Activated CD8-positive, alpha-beta T cell treated with anti-CD3 and anti-CD28 coated beads for 36 hours (primary cell): ENCODE measurements at regions not wholly inside any gene's neighbourhood (a gene's known extent, or its start where the extent isn't known, plus 50 kb on each side); places are given as distances from the start of the nearest gene placed in this dataset.

ENCODE experiments used
- ATAC-seq: fragments of 200-7000 bp; cut with Tn5 transposase; one replicate; pipeline ENCODE4 v1.10.0; 2021; ENCODE audit warnings: mild to moderate bottlenecking, moderate library complexity
- CTCF ChIA-PET: fragments of 350-600 bp; sonication (Branson Sonifier 250); formaldehyde crosslinking; loops from one replicate; lab custom pipeline; 2021; ENCODE audit warnings: antibody characterized with exemption; lab: Charles Lee
- POLR2A ChIA-PET: fragments of 350-600 bp; sonication (Branson Sonifier 250); formaldehyde crosslinking; loops from one replicate; lab custom pipeline; 2021; ENCODE audit warnings: antibody characterized with exemption; lab: Charles Lee
- DNase-seq: peaks from one replicate; pipeline ENCODE4 v3.0.0-alpha.2; 2020
- H3K27ac Mint-ChIP-seq: one replicate; pipeline ENCODE4 v1.8.0; 2021; ENCODE audit warnings: mild to moderate bottlenecking, mixed read lengths
- H3K27me3 Mint-ChIP-seq: one replicate; pipeline ENCODE4 v1.8.0; 2021; ENCODE audit warnings: mixed read lengths
- H3K36me3 Mint-ChIP-seq: one replicate; pipeline ENCODE4 v1.8.0; 2021; ENCODE audit warnings: low read depth, mixed read lengths
- H3K4me1 Mint-ChIP-seq: one replicate; pipeline ENCODE4 v1.8.0; 2021; ENCODE audit warnings: low read depth, mixed read lengths
- H3K4me3 Mint-ChIP-seq: one replicate; pipeline ENCODE4 v1.8.0; 2021; ENCODE audit warnings: mild to moderate bottlenecking, moderate library complexity, mixed read lengths
- H3K9me3 Mint-ChIP-seq: one replicate; pipeline ENCODE4 v1.8.0; 2021; ENCODE audit warnings: mixed read lengths
- CTCF ChIP-seq: fragments of 200-600 bp; IDR thresholded peaks from one replicate; pipeline ENCODE4 v1.8.0; 2022; ENCODE audit warnings: antibody characterized with exemption, mild to moderate bottlenecking
- intact Hi-C: fragments of 100-400 bp; cut with micrococcal nuclease; formaldehyde crosslinking; loops from one replicate; pipeline ENCODE4 v1.10.0; 2022

DNA sequence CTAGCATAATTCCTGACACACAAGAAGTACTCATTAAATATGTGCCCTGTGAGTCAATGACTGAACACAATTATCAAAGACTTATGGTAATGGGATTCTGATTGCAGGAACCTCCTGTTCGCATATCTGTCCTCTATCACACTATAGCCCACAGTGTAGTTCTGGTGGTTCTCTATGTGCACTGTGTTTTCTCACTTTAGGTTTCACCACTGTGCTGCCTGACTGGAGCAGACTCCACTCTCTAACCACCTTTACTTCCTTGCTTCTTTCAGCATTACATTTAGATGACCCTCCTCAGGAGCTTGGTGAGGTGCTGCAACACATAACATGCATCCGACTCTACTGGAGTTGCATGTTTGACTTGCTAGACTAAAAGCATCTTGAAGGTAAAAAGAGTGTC, 777.1 kb downstream of the SQOR start:
- Mint-ChIP-seq H3K4me1 (no peaks in the 10 kb centered on the region), H3K9me3 (no peaks in the 10 kb centered on the region), H3K4me3 (no peak overlapping the region), H3K36me3 (no peaks in the 10 kb centered on the region), H3K27ac (no peak overlapping the region), H3K27me3 (no peaks in the 10 kb centered on the region)
- ChIA-PET POLR2A (no interaction called here), CTCF (no interaction called here)
- intact Hi-C loops: no loop called here
- ATAC-seq: no peak
- DNase-seq: no peak
- TF ChIP-seq CTCF: no peak

GRCh38 chr15:46413799-46414198, 779.0 kb downstream of the SQOR start:
- Mint-ChIP-seq H3K9me3 (peaks cover 1% of the 10 kb centered on the region), H3K27me3 (no peaks in the 10 kb centered on the region), H3K36me3 (no peaks in the 10 kb centered on the region), H3K4me3 (no peak overlapping the region), H3K4me1 (no peaks in the 10 kb centered on the region), H3K27ac (no peak overlapping the region)
- intact Hi-C loops: no loop called here
- no peak for TF ChIP-seq CTCF
- DNase-seq (no peak), ATAC-seq (no peak)
- ChIA-PET CTCF (no interaction called here), POLR2A (no interaction called here)

DNA sequence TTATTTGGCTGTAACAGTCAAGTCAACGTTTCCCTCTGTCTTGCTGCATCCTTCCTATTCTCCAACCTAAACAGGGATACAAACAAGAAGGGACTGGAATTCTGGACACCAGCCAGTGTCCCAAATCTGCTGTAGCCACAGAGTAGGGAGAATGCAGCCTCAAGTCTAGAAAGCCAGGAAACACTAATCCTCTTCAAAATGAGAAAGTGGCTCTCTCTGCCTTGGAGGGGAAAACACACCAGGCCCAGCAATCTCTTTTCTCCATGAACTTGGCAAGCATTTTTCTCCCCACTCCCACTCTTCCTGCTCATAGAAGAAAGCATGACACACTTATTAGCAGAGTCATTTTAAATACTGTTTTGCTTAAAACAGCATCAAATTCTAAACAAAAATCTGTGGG, 781.7 kb downstream of the SQOR start:
- no peak for TF ChIP-seq CTCF
- CTCF ChIA-PET: no interaction called here
- Mint-ChIP-seq H3K9me3 (peaks cover 1% of the 10 kb centered on the region), H3K4me3 (no peak overlapping the region), H3K4me1 (no peaks in the 10 kb centered on the region), H3K36me3 (no peaks in the 10 kb centered on the region), H3K27me3 (no peaks in the 10 kb centered on the region), H3K27ac (no peak overlapping the region)
- POLR2A ChIA-PET: no interaction called here
- ATAC-seq: no peak
- no peak for DNase-seq
- intact Hi-C loops: no loop called here

GRCh38 chr15:46420990-46421389, 786.2 kb downstream of the SQOR start:
- intact Hi-C loops: no loop called here
- no peak for DNase-seq
- no peak for TF ChIP-seq CTCF
- peaks cover 3% of the 10 kb centered on the region for H3K9me3 Mint-ChIP-seq
- no peaks in the 10 kb centered on the region for H3K36me3 Mint-ChIP-seq
- H3K27me3 Mint-ChIP-seq: no peaks in the 10 kb centered on the region
- H3K27ac Mint-ChIP-seq: no peak overlapping the region
- ATAC-seq: no peak
- POLR2A ChIA-PET: no interaction called here
- H3K4me3 Mint-ChIP-seq: no peak overlapping the region
- CTCF ChIA-PET: no interaction called here
- no peaks in the 10 kb centered on the region for H3K4me1 Mint-ChIP-seq

DNA sequence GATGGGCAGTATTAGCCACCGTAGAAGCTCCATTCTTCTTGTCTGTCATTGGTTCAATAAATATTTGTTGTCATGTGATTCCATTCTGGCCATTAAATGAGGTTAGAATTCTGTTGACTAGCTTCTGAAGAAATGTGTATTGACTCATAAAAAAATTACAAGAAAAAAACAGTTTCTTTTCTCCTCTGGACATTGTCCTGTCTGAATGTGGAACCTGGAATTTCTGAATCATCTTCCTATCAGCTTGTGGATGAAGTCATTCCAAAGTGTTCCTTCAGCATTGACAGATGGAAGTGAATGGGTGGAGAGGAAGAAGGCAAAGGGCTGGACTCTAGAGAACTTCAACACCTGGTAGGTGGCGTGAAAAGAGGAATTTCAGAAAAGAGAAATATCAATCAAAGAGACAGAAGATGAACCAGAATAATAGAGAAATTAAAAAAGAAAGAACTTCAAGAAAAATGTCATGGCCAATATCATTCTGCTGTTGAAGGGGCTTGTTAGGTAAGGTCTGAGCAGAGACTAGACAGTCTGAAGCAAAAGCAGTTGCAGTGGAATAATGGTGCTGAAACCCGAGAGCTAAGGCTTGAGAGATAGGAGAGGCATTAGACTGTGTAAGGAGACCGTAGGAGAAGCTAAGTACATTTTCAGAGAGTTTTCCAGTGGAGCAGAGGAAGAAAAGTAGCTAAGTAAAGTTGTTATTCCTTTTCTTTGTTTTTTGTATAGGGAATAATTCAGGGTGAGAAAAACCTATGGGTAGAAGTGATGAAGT, 806.6 kb downstream of the SQOR start:
- no peaks in the 10 kb centered on the region for H3K36me3 Mint-ChIP-seq
- no peaks in the 10 kb centered on the region for H3K27me3 Mint-ChIP-seq
- no peak for ATAC-seq
- no peak for DNase-seq
- ChIA-PET POLR2A (no interaction called here), CTCF (no interaction called here)
- no peaks in the 10 kb centered on the region for H3K4me1 Mint-ChIP-seq
- intact Hi-C loops: no loop called here
- peaks cover 3% of the 10 kb centered on the region for H3K9me3 Mint-ChIP-seq
- H3K4me3 Mint-ChIP-seq: no peak overlapping the region
- H3K27ac Mint-ChIP-seq: no peak overlapping the region
- TF ChIP-seq CTCF: no peak
